Esophagus muscularis mucosa (tissue), 4 donors: ENCODE measurements at regions not wholly inside any gene's neighbourhood (a gene's known extent, or its start where the extent isn't known, plus 50 kb on each side); places are given as distances from the start of the nearest gene placed in this dataset.

Experiments
- DNase-seq: peaks from one replicate; pipeline ENCODE4 v3.0.0-alpha.2; 2017; ENCODE audit errors: extremely low spot score
- H3K27ac ChIP-seq, 4 donors: fragments of 200-600 bp; sonication (generic); replicated peaks in 1 of 4; 1 replicate in 3 of 4; 2 replicates in 1 of 4; pipeline ENCODE4 v1.5.1; 2016 to 2019; ENCODE audit warnings: mild to moderate bottlenecking in 1 of 4
- H3K27me3 ChIP-seq, 4 donors: fragments of 200-600 bp; sonication (generic); one replicate each; pipeline versions ENCODE4 v1.5.1 to v1.6.0; 2016 to 2019
- H3K36me3 ChIP-seq, 4 donors: fragments of 200-600 bp; sonication (generic); one replicate each; pipeline ENCODE4 v1.5.1; 2016 to 2019
- H3K4me1 ChIP-seq, 4 donors: fragments of 200-600 bp; sonication (generic); one replicate each; pipeline ENCODE4 v1.5.1; 2016 to 2019
- H3K4me3 ChIP-seq, 4 donors: fragments of 200-600 bp; sonication (generic); 1 replicate in 2 of 4; 2 replicates in 2 of 4; pipeline ENCODE4 v1.5.1; 2016 to 2019; ENCODE audit warnings: mild to moderate bottlenecking in 4 of 4, moderate library complexity in 1 of 4
- H3K9me3 ChIP-seq, 4 donors: fragments of 200-600 bp; sonication (generic); 1 replicate in 3 of 4; 2 replicates in 1 of 4; pipeline ENCODE4 v1.5.1; 2016 to 2019
- CTCF ChIP-seq, 3 experiments: fragments of 200-600 bp in 2 of 3; fragments of 450-650 bp in 1 of 3; sonication (generic) in 2 of 3; IDR thresholded peaks; one replicate each; pipeline ENCODE4 v1.5.1; 2017 to 2019; ENCODE audit warnings: antibody characterized with exemption in 3 of 3, mild to moderate bottlenecking in 2 of 3, moderate library complexity in 1 of 3
- EP300 ChIP-seq: sonication (generic); formaldehyde crosslinking; IDR thresholded peaks from one replicate; pipeline ENCODE4 v1.6.1; 2017; ENCODE audit warnings: antibody characterized with exemption
- POLR2A ChIP-seq: fragments of 450-650 bp; IDR thresholded peaks from one replicate; pipeline ENCODE4 v1.6.1; 2017; ENCODE audit warnings: antibody characterized with exemption, moderate library complexity, mild to moderate bottlenecking, low read depth
- POLR2AphosphoS5 ChIP-seq, 2 donors: sonication (generic); formaldehyde crosslinking; IDR thresholded peaks; one replicate each; pipeline ENCODE4 v1.6.1; 2017; ENCODE audit warnings: antibody characterized with exemption in 2 of 2
- WGBS: methylation state at CpG from one replicate; pipeline ENCODE4 v1.1.5; 2018; 5-methylcytosine and 5-hydroxymethylcytosine counted together
- intact Hi-C: fragments of 100-400 bp; cut with DNase I; formaldehyde crosslinking; loops from one replicate; pipeline ENCODE4 v1.15.1; 2023

DNA sequence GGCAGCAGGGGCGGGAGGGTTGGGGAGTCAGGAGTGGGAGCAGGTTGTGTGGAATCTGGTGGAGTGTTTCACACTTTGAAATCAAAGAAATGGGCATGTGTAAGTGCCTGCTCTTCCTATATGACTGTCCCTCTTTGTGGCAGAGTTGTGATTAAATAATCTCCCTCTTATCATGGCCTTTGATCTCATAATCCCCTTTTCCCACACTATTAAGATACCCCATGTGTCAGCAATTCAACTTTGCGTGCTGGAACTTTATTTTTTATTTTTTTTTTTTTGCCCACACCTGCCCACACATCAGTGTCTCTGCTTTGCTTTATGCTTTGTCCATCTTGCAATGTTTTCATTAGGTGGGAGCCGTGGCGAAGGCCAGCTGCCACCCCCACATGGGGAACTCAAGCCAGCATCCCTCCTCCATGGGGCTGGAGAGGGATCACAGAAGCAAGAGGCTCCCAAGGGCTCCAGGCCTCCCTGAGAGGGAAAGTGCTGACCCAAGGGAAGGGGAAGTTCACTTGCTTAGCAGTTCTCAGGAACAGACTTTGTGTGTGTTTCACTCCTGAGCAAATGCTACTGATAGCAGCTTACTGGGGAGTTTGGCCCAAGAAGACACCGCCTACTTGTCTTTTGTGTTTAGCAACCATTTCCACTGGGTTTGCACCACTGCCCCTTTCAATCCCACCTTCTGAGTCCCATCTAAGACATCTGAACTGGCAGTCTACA is 243.4 kb downstream of the BCL11A start:
- Histone ChIP-seq H3K36me3 (no peaks in the 10 kb centered on the region), H3K27ac (no peak overlapping the region), H3K4me1 (peaks cover 0 to 7% (median 2%) of the 10 kb centered on the region in 4 donors), H3K4me3 (no peak overlapping the region), H3K9me3 (no peaks in the 10 kb centered on the region), H3K27me3 (no peaks in the 10 kb centered on the region)
- no peak for DNase-seq
- TF ChIP-seq POLR2A (no peak), EP300 (no peak), POLR2AphosphoS5 (IDR thresholded peaks at IDR 0.05) (no peak), CTCF (IDR thresholded peaks at IDR 0.05) (no peak)
- intact Hi-C loops, result no loop called here
- 91% methylated on average over 5 of the region's 5 CpGs for WGBS

DNA sequence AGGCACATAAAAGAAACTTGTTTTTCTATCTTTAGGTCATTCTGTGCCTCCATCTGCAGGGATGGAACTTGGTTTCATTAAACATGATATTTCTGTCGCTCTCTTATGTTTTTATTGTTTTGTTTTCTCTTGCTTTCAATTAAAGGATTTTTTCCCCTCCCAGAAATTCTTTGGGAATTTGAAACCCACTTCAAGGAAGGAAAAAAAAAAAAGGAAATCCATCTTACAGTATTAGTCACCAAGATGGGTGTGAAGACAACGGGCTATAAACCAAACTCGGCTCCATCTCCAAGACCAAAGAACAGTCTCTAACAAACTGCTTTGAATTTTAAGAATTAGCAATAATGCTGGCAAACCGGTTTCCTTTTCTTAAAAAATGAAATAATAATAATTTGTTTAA is 244.1 kb downstream of the BCL11A start:
- no peak for TF ChIP-seq POLR2A
- TF ChIP-seq EP300, result no peak
- TF ChIP-seq POLR2AphosphoS5 (IDR thresholded peaks at IDR 0.05), result no peak
- TF ChIP-seq CTCF (IDR thresholded peaks at IDR 0.05), result no peak
- WGBS, result 75% methylated on average over 4 of the region's 4 CpGs

DNA sequence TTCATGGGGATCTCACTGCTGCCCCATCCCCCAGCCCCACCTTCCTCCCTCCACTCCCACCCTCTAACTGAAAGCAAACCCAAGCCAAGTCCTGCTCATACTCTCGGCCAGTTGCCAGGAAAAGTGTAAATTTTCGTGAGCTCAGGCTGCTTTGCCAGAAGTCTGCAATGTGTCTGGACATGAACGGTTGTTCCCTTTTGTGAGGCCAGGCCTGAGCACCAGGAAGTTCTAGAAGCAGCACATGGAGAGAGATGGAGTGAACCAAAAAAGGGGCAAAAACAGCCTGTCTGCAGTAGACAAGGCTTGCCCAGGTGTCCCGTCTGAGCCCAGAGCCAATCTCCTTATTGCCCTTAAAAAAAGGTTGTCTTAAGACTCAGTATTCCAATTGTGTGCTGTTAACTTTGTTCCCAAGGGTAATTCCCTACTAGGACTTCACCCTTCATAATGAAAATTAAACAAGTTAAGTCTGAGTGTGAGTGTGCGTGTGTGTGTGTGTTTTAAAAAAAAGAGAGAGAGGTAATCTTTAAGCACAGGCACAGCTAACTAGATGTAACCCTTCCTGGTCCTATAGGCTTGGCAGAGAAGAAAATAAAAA is 247.1 kb downstream of the BCL11A start:
- Histone ChIP-seq H3K27ac (no peak overlapping the region), H3K27me3 (no peaks in the 10 kb centered on the region), H3K36me3 (no peaks in the 10 kb centered on the region), H3K4me3 (no peak overlapping the region), H3K4me1 (peaks cover 0 to 7% (median 2%) of the 10 kb centered on the region in 4 donors), H3K9me3 (no peaks in the 10 kb centered on the region)
- WGBS, result 17% methylated on average over 5 of the region's 5 CpGs
- no peak for TF ChIP-seq POLR2AphosphoS5 (IDR thresholded peaks at IDR 0.05)
- no peak for TF ChIP-seq EP300
- TF ChIP-seq CTCF (IDR thresholded peaks at IDR 0.05), result no peak
- TF ChIP-seq POLR2A, result no peak
- intact Hi-C loops, result no loop called here
- no peak for DNase-seq

More for the DNA sequence above, 244.1 kb downstream of the BCL11A start:
- H3K27me3 ChIP-seq, result no peaks in the 10 kb centered on the region
- H3K27ac ChIP-seq, result no peak overlapping the region
- intact Hi-C loops, result no loop called here
- no peak overlapping the region for H3K4me3 ChIP-seq
- no peak for DNase-seq
- H3K9me3 ChIP-seq, result no peaks in the 10 kb centered on the region
- no peaks in the 10 kb centered on the region for H3K36me3 ChIP-seq
- H3K4me1 ChIP-seq, result peaks cover 0 to 7% (median 2%) of the 10 kb centered on the region in 4 donors

DNA sequence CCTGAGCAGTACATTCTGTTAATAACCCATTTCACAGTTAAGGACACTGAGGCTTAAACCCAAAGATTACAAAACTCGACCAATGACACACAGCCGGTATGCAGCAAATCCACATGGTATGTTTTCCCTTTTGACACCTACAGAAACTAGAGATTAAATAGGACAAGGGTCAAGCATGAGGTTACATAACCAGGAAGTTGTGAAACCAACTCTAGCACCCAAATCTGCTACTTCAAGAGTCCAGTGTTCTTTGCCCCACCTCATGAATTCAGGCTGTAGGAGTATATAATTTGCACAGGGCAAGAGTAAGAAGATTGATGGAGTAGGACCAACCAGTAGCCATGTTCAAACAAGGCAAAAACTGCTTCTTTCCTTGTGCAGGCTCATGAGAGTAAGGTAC is 249.8 kb downstream of the BCL11A start:
- WGBS, result 73% methylated on average over 2 of the region's 2 CpGs
- H3K36me3 ChIP-seq, result no peaks in the 10 kb centered on the region
- H3K4me1 ChIP-seq, result peaks cover 0 to 7% (median 2%) of the 10 kb centered on the region in 4 donors
- H3K9me3 ChIP-seq, result no peaks in the 10 kb centered on the region
- H3K27ac ChIP-seq, result no peak overlapping the region
- TF ChIP-seq CTCF (IDR thresholded peaks at IDR 0.05), result no peak
- TF ChIP-seq POLR2AphosphoS5 (IDR thresholded peaks at IDR 0.05), result no peak
- TF ChIP-seq EP300, result no peak
- no peak for TF ChIP-seq POLR2A
- intact Hi-C loops, result no loop called here
- no peaks in the 10 kb centered on the region for H3K27me3 ChIP-seq
- H3K4me3 ChIP-seq, result no peak overlapping the region
- DNase-seq, result no peak
